K562 (cell line): ENCODE measurements at regions not wholly inside any gene's neighbourhood (a gene's known extent, or its start where the extent isn't known, plus 50 kb on each side); places are given as distances from the start of the nearest gene placed in this dataset.

Experiments used
- ATAC-seq: fragments of 200-7000 bp; cut with Tn5 transposase; 3 replicates; pipeline ENCODE4 v1.9.1; 2020; ENCODE audit warnings: moderate library complexity
- BruUV-seq: library from RNA; stranded (reverse); fragments of 400-500 nt; replicated peaks from 2 replicates; lab custom pipeline; 2021; lab: Mats Ljungman, UMichigan
- CTCF ChIA-PET: fragments of 300-600 bp; formaldehyde crosslinking; extraction: SDS; loops from one replicate; lab custom pipeline; 2021; ENCODE audit warnings: low intra/inter-chr PET ratio; lab: Yijun Ruan, JAX
- POLR2A ChIA-PET: fragments of 300-600, 350-650 bp; sonication (Branson Sonifier 250); formaldehyde crosslinking; extraction: SDS; loops from one replicate; lab custom pipeline; 2021; ENCODE audit warnings: antibody characterized with exemption, inconsistent platforms; lab: Yijun Ruan, JAX
- DNase-seq, 4 experiments: peaks; one replicate each; pipeline versions ENCODE4 v3.0.0 to v3.0.0-alpha.2; 2011 to 2018; ENCODE audit warnings: low spot score in 3 of 4, mixed read lengths in 3 of 4; ENCODE audit errors: extremely low read depth in 1 of 4
- FAIRE-seq: peaks from 2 replicates; lab custom pipeline; 2011; peaks lifted over from hg19 to GRCh38; lab: Jason Lieb, UNC
- H2AFZ ChIP-seq: 2 replicates; pipeline ENCODE4 v1.6.0; 2011; ENCODE audit warnings: low read depth, low read length, control low read depth, inconsistent platforms
- H3K27ac ChIP-seq: fragments of 200-600 bp; 3 replicates; pipeline ENCODE4 v1.8.0; 2011; ENCODE audit warnings: low read depth, mild to moderate bottlenecking, control low read depth, inconsistent platforms, low read length, moderate library complexity, mixed read lengths; ENCODE audit errors: extremely low read depth
- H3K27me3 ChIP-seq, 2 experiments: fragments of 300-600 bp in 1 of 2; 2 replicates in 1 of 2; 3 replicates in 1 of 2; pipeline versions ENCODE4 v1.6.0 to v1.8.0; 2011; ENCODE audit warnings: inconsistent platforms in 2 of 2, low read length in 2 of 2, mild to moderate bottlenecking in 1 of 2, mixed read lengths in 1 of 2, moderate library complexity in 1 of 2; ENCODE audit not compliant: control insufficient read depth in 2 of 2, insufficient read depth in 2 of 2
- H3K36me3 ChIP-seq: fragments of 300-600 bp; 3 replicates; pipeline ENCODE4 v1.8.0; 2011; ENCODE audit warnings: mild to moderate bottlenecking, low read length, inconsistent platforms; ENCODE audit not compliant: control insufficient read depth, insufficient read depth
- H3K4me1 ChIP-seq, 2 experiments: fragments of 200-600 bp in 1 of 2; replicated peaks in 1 of 2; 2 replicates in 1 of 2; 3 replicates in 1 of 2; pipeline versions ENCODE4 v1.5.1 to v1.8.0; 2011; ENCODE audit warnings: inconsistent platforms in 2 of 2, low read length in 2 of 2, mild to moderate bottlenecking in 1 of 2, mixed read lengths in 1 of 2, moderate library complexity in 1 of 2; ENCODE audit not compliant: control insufficient read depth in 2 of 2, insufficient read depth in 2 of 2
- H3K4me2 ChIP-seq: 2 replicates; pipeline ENCODE4 v1.6.1; 2011; ENCODE audit warnings: low read length, control low read depth, inconsistent platforms, mixed read lengths; ENCODE audit not compliant: insufficient read depth
- H3K4me3 ChIP-seq: fragments of 200-600 bp; sonication (generic), shearing (Covaris generic); 2 replicates; pipeline ENCODE4 v1.5.1; 2016; ENCODE audit warnings: control low read depth, inconsistent platforms
- H3K79me2 ChIP-seq: fragments of 200-600 bp; 3 replicates; pipeline ENCODE4 v1.8.0; 2011; ENCODE audit warnings: low read length, inconsistent platforms; ENCODE audit not compliant: control insufficient read depth, insufficient read depth
- H3K9ac ChIP-seq, 2 experiments: 2 replicates each; pipeline versions ENCODE4 v1.6.0 to v1.6.1; 2011; ENCODE audit warnings: low read depth in 2 of 2, low read length in 2 of 2, control low read depth in 1 of 2, inconsistent platforms in 1 of 2, mild to moderate bottlenecking in 1 of 2, mixed read lengths in 1 of 2; ENCODE audit not compliant: insufficient read depth in 1 of 2
- H3K9me1 ChIP-seq: one replicate; pipeline ENCODE4 v1.6.0; 2011; ENCODE audit warnings: inconsistent platforms, mild to moderate bottlenecking, low read length, moderate library complexity; ENCODE audit not compliant: control insufficient read depth, insufficient read depth
- H3K9me3 ChIP-seq: replicated peaks from 2 replicates; pipeline ENCODE4 v1.5.1; 2011; ENCODE audit warnings: low read depth, low read length, inconsistent platforms; ENCODE audit not compliant: control insufficient read depth, insufficient read depth
- H4K20me1 ChIP-seq: replicated peaks from 2 replicates; pipeline ENCODE4 v1.6.1; 2011; ENCODE audit warnings: low read length, inconsistent platforms, mixed read lengths; ENCODE audit not compliant: control insufficient read depth, insufficient read depth
- ESRRA ChIP-seq: fragments of 450-650 bp; IDR thresholded peaks from 2 replicates; pipeline ENCODE4 v1.6.1; 2014; ENCODE audit warnings: low read depth, mild to moderate bottlenecking, moderate library complexity, borderline replicate concordance
- KDM1A ChIP-seq, 2 experiments: fragments of 450-650 bp; IDR thresholded peaks; 2 replicates each; pipeline ENCODE4 v1.6.1; 2016; ENCODE audit warnings: mild to moderate bottlenecking in 2 of 2
- PTRF ChIP-seq: fragments of 450-650 bp; IDR thresholded peaks from 2 replicates; pipeline ENCODE4 v1.6.1; 2016; ENCODE audit warnings: mild to moderate bottlenecking, missing genetic modification characterization, missing compliant biosample characterization
- RBM17 ChIP-seq: fragments of 200-400 bp; formaldehyde crosslinking; IDR thresholded peaks from 2 replicates; pipeline ENCODE4 v1.6.1; 2017; ENCODE audit warnings: low read depth, mild to moderate bottlenecking, low read length, borderline replicate concordance
- SMARCA5 ChIP-seq: fragments of 450-650 bp; IDR thresholded peaks from 2 replicates; pipeline ENCODE4 v1.6.1; 2016
- ZFP36 ChIP-seq: fragments of 150-350 bp; IDR thresholded peaks from 2 replicates; pipeline ENCODE4 v1.6.1; 2018; ENCODE audit warnings: low read length, low read depth; ENCODE audit not compliant: partially characterized antibody
- ZKSCAN8 ChIP-seq: fragments of 200-800 bp; sonication (Bioruptor generic); IDR thresholded peaks from 2 replicates; pipeline ENCODE4 v1.6.1; 2016; ENCODE audit warnings: missing genetic modification characterization, missing compliant biosample characterization
- WGBS: fragments of 100-300 bp; shearing (Covaris generic); methylation state at CpG from one replicate; pipeline ENCODE4 v1.1.6; 2016; ENCODE audit warnings: low coverage, mixed read lengths; ENCODE audit not compliant: insufficient coverage; ENCODE audit errors: missing lambda C conversion rate; 5-methylcytosine and 5-hydroxymethylcytosine counted together
- in situ Hi-C: fragments of 300-500 bp; cut with MboI; formaldehyde crosslinking; loops from 4 replicates; pipeline ENCODE4 v1.15.0; 2018; ENCODE audit warnings: inconsistent platforms, mixed read lengths
- intact Hi-C: fragments of 100-400 bp; cut with micrococcal nuclease; formaldehyde crosslinking; loops from 2 replicates; pipeline ENCODE4 v1.14.2; 2022
- TF ChIP-seq, protein P1 (sequence below): fragments of 250-450 bp; sonication (Bioruptor Pico); IDR thresholded peaks from 2 replicates; pipeline ENCODE4 v1.8.0; 2021; ENCODE audit warnings: borderline replicate concordance, mild to moderate bottlenecking, moderate library complexity; ENCODE audit not compliant: poor library complexity, severe bottlenecking
- TF ChIP-seq, protein P2 (sequence below): sonication (generic); formaldehyde crosslinking; IDR thresholded peaks from 2 replicates; pipeline ENCODE4 v1.8.0; 2022; ENCODE audit warnings: mild to moderate bottlenecking, missing genetic modification reagents
- TF ChIP-seq, protein P3 (sequence below), 2 experiments: fragments of 450-650 bp in 1 of 2; IDR thresholded peaks; 2 replicates each; pipeline ENCODE4 v1.6.1; 2011 to 2017; ENCODE audit warnings: low read depth in 2 of 2, antibody characterized with exemption in 1 of 2, borderline replicate concordance in 1 of 2, low read length in 1 of 2, mild to moderate bottlenecking in 1 of 2, mixed read lengths in 1 of 2; ENCODE audit not compliant: control insufficient read depth in 1 of 2
- TF ChIP-seq, protein P4 (sequence below): sonication (generic); formaldehyde crosslinking; IDR thresholded peaks from 2 replicates; pipeline ENCODE4 v1.8.0; 2022; ENCODE audit warnings: mild to moderate bottlenecking, low read depth, missing genetic modification reagents
- TF ChIP-seq, protein P5 (sequence below), 2 experiments: IDR thresholded peaks in 1 of 2; conservative IDR thresholded peaks in 1 of 2; 2 replicates each; pipeline ENCODE4 v1.6.1; 2016; ENCODE audit warnings: low read depth in 2 of 2, mild to moderate bottlenecking in 1 of 2, missing compliant biosample characterization in 1 of 2, missing genetic modification characterization in 1 of 2, moderate library complexity in 1 of 2

DNA sequence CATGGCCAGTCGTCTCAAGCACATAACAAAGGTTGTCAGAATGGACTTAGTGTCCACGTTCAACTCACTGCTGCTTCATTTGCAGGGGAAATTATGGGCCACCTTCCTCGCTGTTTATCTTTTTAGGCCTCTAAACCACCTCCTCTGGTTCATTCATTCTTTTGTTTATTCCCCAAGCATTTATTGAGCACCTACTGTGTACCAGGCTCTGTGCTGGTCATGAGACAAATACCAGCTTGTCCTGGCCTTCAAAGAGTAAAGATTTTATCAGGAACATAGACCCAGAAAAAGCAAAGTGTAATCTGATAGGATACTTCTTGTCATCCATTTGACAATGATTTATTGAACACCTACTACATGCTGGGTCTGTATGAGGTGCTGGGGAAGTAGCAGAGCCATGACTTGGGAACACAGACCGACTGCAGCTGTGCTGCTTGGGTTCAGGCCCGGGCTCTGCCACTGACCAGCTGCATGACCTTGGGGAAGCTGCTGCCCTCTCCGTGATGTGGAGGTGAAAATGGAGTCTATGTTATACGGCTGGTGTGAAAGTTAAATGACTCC lies 63.4 kb upstream of the SLC6A6 start:
- CTCF ChIA-PET: no interaction called here
- in situ Hi-C loops (no loop called here), intact Hi-C loops (no loop called here)
- WGBS: 42% methylated on average over 7 of the region's 7 CpGs
- Histone ChIP-seq H3K4me3 (no peak overlapping the region), H3K9ac (no peak overlapping the region), H3K4me1 (peaks cover 7 to 12% of the 10 kb centered on the region in 2 experiments; a peak in 3 of 5 replicates), H2AFZ (no peak overlapping the region), H3K9me3 (no peaks in the 10 kb centered on the region), H3K4me2 (no peak overlapping the region), H3K36me3 (no peaks in the 10 kb centered on the region), H3K9me1 (no peaks in the 10 kb centered on the region), H4K20me1 (no peaks in the 10 kb centered on the region), H3K79me2 (no peaks in the 10 kb centered on the region), H3K27me3 (no peaks in the 10 kb centered on the region), H3K27ac (no peak overlapping the region)
- POLR2A ChIA-PET: interaction anchor here (1.0 kb wide), 1 partner anchor 67 kb away, joined by 3 read pairs; no protein-coding TSS in a partner anchor
- FAIRE-seq (no peak), DNase-seq (no peak), ATAC-seq (no peak)
- no TSS peak for BruUV-seq
- TF ChIP-seq KDM1A (IDR thresholded peaks at IDR 0.05): peak in 1 of 2 experiments; percentile 22; a peak in 1 of 4 replicates
- TF ChIP-seq, protein P1, sequence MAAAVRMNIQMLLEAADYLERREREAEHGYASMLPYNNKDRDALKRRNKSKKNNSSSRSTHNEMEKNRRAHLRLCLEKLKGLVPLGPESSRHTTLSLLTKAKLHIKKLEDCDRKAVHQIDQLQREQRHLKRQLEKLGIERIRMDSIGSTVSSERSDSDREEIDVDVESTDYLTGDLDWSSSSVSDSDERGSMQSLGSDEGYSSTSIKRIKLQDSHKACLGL (CRISPR knock-in tag): no peak
- TF ChIP-seq, protein P2, sequence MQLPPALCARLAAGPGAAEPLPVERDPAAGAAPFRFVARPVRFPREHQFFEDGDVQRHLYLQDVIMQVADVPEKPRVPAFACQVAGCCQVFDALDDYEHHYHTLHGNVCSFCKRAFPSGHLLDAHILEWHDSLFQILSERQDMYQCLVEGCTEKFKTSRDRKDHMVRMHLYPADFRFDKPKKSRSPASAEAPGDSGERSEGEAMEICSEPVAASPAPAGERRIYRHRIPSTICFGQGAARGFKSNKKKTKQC (CRISPR knock-in tag): peak; percentile 40; the same call in 1 of the 2 replicates
- 0 out of 2 replicates have a peak, but pooled peaks have one; percentile 26 for TF ChIP-seq ESRRA
- TF ChIP-seq, protein P3, sequence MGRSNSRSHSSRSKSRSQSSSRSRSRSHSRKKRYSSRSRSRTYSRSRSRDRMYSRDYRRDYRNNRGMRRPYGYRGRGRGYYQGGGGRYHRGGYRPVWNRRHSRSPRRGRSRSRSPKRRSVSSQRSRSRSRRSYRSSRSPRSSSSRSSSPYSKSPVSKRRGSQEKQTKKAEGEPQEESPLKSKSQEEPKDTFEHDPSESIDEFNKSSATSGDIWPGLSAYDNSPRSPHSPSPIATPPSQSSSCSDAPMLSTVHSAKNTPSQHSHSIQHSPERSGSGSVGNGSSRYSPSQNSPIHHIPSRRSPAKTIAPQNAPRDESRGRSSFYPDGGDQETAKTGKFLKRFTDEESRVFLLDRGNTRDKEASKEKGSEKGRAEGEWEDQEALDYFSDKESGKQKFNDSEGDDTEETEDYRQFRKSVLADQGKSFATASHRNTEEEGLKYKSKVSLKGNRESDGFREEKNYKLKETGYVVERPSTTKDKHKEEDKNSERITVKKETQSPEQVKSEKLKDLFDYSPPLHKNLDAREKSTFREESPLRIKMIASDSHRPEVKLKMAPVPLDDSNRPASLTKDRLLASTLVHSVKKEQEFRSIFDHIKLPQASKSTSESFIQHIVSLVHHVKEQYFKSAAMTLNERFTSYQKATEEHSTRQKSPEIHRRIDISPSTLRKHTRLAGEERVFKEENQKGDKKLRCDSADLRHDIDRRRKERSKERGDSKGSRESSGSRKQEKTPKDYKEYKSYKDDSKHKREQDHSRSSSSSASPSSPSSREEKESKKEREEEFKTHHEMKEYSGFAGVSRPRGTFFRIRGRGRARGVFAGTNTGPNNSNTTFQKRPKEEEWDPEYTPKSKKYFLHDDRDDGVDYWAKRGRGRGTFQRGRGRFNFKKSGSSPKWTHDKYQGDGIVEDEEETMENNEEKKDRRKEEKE (IDR thresholded peaks at IDR 0.05; ENCODE audit: borderline replicate concordance in 1 of 2, control insufficient read depth in 1 of 2, low read depth in 2 of 2, low read length in 1 of 2): no peak
- no peak for TF ChIP-seq RBM17
- TF ChIP-seq SMARCA5: 0 out of 2 replicates have a peak, but pooled peaks have one; percentile 56
- TF ChIP-seq, protein P4, sequence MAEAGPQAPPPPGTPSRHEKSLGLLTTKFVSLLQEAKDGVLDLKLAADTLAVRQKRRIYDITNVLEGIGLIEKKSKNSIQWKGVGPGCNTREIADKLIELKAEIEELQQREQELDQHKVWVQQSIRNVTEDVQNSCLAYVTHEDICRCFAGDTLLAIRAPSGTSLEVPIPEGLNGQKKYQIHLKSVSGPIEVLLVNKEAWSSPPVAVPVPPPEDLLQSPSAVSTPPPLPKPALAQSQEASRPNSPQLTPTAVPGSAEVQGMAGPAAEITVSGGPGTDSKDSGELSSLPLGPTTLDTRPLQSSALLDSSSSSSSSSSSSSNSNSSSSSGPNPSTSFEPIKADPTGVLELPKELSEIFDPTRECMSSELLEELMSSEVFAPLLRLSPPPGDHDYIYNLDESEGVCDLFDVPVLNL (CRISPR knock-in tag): no peak
- TF ChIP-seq, protein P5, sequence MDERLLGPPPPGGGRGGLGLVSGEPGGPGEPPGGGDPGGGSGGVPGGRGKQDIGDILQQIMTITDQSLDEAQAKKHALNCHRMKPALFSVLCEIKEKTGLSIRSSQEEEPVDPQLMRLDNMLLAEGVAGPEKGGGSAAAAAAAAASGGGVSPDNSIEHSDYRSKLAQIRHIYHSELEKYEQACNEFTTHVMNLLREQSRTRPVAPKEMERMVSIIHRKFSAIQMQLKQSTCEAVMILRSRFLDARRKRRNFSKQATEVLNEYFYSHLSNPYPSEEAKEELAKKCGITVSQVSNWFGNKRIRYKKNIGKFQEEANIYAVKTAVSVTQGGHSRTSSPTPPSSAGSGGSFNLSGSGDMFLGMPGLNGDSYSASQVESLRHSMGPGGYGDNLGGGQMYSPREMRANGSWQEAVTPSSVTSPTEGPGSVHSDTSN (CRISPR knock-in tag; IDR thresholded peaks at IDR 0.05; ENCODE audit: low read depth): no peak
- TF ChIP-seq, protein P5 (tag; conservative IDR thresholded peaks at IDR 0.05; ENCODE audit: low read depth): peak; percentile 58
- TF ChIP-seq ZFP36: peak; percentile 11
- peak; percentile 98 for TF ChIP-seq ZKSCAN8 (CRISPR knock-in tag)
- TF ChIP-seq PTRF (tag): no peak
